Lung (tissue), 11 donors: ENCODE measurements at regions not wholly inside any gene's neighbourhood (a gene's known extent, or its start where the extent isn't known, plus 50 kb on each side); places are given as distances from the start of the nearest gene placed in this dataset.

Source experiments
- ATAC-seq: fragments of 200-7000 bp; cut with Tn5 transposase; one replicate; pipeline ENCODE4 v1.9.1; 2020; ENCODE audit warnings: moderate number of reproducible peaks; ENCODE audit not compliant: insufficient read depth, low FRiP score
- DNase-seq, 3 donors: peaks; one replicate each; pipeline ENCODE4 v3.0.0-alpha.2; 2013 to 2017
- H3K27ac ChIP-seq, 2 donors: one replicate each; pipeline ENCODE4 v1.5.1; 2013; ENCODE audit warnings: mild to moderate bottlenecking in 2 of 2, moderate library complexity in 2 of 2, control low read depth in 1 of 2, inconsistent platforms in 1 of 2, low read depth in 1 of 2, low read length in 1 of 2
- H3K27me3 ChIP-seq, 3 donors: one replicate each; pipeline ENCODE4 v1.5.1; 2013; ENCODE audit warnings: low read length in 2 of 3; ENCODE audit not compliant: control insufficient read depth in 3 of 3, insufficient read depth in 3 of 3
- H3K36me3 ChIP-seq, 4 donors: one replicate each; pipeline ENCODE4 v1.5.1; 2013; ENCODE audit warnings: low read length in 4 of 4, mild to moderate bottlenecking in 1 of 4, moderate library complexity in 1 of 4; ENCODE audit not compliant: control insufficient read depth in 4 of 4, insufficient read depth in 4 of 4
- H3K4me1 ChIP-seq, 5 donors: one replicate each; pipeline ENCODE4 v1.5.1; 2013; ENCODE audit warnings: low read length in 5 of 5, mild to moderate bottlenecking in 2 of 5, moderate library complexity in 1 of 5; ENCODE audit not compliant: control insufficient read depth in 5 of 5, insufficient read depth in 5 of 5
- H3K4me3 ChIP-seq: one replicate; pipeline ENCODE4 v1.5.1; 2013; ENCODE audit warnings: mild to moderate bottlenecking, control low read depth, moderate library complexity
- H3K9ac ChIP-seq, 2 donors: one replicate each; pipeline ENCODE4 v1.5.1; 2013; ENCODE audit warnings: low read length in 2 of 2, control low read depth in 1 of 2; ENCODE audit not compliant: insufficient read depth in 1 of 2
- H3K9me3 ChIP-seq, 4 donors: one replicate each; pipeline ENCODE4 v1.5.1; 2013; ENCODE audit warnings: low read length in 3 of 4, mild to moderate bottlenecking in 1 of 4, moderate library complexity in 1 of 4; ENCODE audit not compliant: control insufficient read depth in 4 of 4, insufficient read depth in 3 of 4
- WGBS, 2 donors: extraction: QIAGEN DNeasy Blood & Tissue Kit; methylation state at CpG; one replicate each; pipeline ENCODE4 v1.1.7; 2013; 5-methylcytosine and 5-hydroxymethylcytosine counted together
- TF ChIP-seq, protein P1 (sequence below): IDR thresholded peaks from 2 replicates; pipeline ENCODE4 v1.5.1; 2012; ENCODE audit warnings: mild to moderate bottlenecking; ENCODE audit errors: control extremely low read depth, extremely low read depth
- donor health status: control.
- donor health status: control.
- donor health status: Bipolar disorder and iron deficiency.
- donor health status: healthy.
- donor health status: DM: yes; HTN: yes; CAD: no.

DNA sequence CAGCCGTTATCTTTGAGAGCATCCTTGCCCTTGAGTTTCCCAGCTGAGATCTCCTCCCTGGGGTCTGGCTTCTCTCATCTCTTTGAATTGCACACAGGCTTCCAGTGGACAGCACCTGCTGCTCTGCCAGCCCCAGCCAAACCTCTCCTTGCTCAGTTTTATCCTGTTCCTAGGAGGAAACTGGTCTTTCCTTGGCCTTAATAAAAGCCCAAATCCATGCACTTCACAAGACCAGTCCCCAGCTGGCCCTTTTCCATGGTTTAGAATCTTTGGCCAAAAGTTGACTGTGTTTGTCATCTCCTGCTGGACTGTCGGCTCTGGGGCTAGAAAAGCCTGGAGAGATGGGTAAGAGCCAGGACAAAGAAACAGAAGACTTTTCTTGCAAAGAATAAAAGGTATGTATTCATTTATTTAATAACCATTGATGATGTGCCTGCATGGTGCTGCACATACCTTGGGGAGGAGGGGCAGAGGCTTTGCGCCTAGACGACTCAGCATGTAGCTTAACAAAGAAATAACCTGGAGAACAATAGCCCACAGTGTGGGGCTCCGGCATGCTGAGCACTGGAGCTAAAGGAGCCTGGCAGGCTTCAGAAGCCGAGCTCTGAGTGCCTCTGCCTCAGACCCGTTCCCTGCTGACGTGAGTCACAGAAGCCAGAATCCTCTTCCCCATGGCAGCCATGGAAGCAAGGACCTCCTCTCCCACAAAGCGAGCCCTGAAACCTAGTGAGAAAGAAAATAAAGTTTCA, 319.3 kb upstream of the B3GAT1 start:
- DNase-seq (peak in 2 of 3 donors; percentile 12 to 31), ATAC-seq (no peak)
- no peaks in the 10 kb centered on the region for H3K36me3 ChIP-seq
- no peak overlapping the region for H3K9ac ChIP-seq
- H3K4me3 ChIP-seq = no peak overlapping the region
- H3K4me1 ChIP-seq = no peaks in the 10 kb centered on the region
- H3K9me3 ChIP-seq = no peaks in the 10 kb centered on the region
- TF ChIP-seq, protein P1, sequence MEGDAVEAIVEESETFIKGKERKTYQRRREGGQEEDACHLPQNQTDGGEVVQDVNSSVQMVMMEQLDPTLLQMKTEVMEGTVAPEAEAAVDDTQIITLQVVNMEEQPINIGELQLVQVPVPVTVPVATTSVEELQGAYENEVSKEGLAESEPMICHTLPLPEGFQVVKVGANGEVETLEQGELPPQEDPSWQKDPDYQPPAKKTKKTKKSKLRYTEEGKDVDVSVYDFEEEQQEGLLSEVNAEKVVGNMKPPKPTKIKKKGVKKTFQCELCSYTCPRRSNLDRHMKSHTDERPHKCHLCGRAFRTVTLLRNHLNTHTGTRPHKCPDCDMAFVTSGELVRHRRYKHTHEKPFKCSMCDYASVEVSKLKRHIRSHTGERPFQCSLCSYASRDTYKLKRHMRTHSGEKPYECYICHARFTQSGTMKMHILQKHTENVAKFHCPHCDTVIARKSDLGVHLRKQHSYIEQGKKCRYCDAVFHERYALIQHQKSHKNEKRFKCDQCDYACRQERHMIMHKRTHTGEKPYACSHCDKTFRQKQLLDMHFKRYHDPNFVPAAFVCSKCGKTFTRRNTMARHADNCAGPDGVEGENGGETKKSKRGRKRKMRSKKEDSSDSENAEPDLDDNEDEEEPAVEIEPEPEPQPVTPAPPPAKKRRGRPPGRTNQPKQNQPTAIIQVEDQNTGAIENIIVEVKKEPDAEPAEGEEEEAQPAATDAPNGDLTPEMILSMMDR = no peak
- H3K27me3 ChIP-seq = peaks cover 0 to 3% (median 0%) of the 10 kb centered on the region in 3 donors
- WGBS, 2 donors = 55 to 62% methylated on average over 9 of the region's 9 CpGs
- H3K27ac ChIP-seq = no peak overlapping the region

DNA sequence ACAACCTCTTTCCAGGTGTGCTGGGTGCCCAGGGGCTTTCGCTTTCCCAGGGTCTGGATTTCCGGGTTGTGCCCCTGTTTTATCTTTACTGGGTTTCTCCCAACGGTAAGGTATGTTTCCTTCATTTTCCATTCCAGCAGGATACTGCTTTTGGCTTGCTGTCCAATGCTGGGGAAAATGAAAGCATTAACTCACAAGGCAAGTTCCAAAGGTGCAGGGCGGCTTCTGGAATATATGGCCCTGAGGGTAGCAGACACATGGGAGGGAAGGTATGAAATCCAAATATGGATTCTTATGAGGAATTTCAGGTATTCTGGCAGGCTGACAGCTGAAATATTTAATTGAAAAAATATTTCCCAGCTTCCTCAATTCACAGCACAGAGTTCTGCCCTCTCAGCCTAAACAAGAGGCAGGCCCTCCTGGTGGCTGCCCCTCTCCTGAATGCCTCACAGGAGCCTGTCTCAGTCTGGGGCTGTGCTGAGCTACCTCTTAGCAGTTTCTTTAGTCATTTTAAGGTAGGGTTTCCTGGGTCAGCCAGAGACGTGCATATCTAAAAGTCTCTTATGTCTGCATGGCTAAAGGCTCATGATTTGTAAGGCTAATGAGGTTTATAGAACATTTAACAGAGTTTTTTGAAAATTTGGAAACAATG, 318.6 kb upstream of the B3GAT1 start:
- H3K9me3 ChIP-seq = no peaks in the 10 kb centered on the region
- no peak for ATAC-seq
- no peak for DNase-seq
- no peaks in the 10 kb centered on the region for H3K36me3 ChIP-seq
- no peaks in the 10 kb centered on the region for H3K4me1 ChIP-seq
- peaks cover 0 to 3% (median 0%) of the 10 kb centered on the region in 3 donors for H3K27me3 ChIP-seq
- no peak overlapping the region for H3K9ac ChIP-seq
- no peak overlapping the region for H3K27ac ChIP-seq
- TF ChIP-seq, protein P1 = no peak
- WGBS, 2 donors = 63 to 74% methylated on average over 5 of the region's 5 CpGs
- no peak overlapping the region for H3K4me3 ChIP-seq

DNA sequence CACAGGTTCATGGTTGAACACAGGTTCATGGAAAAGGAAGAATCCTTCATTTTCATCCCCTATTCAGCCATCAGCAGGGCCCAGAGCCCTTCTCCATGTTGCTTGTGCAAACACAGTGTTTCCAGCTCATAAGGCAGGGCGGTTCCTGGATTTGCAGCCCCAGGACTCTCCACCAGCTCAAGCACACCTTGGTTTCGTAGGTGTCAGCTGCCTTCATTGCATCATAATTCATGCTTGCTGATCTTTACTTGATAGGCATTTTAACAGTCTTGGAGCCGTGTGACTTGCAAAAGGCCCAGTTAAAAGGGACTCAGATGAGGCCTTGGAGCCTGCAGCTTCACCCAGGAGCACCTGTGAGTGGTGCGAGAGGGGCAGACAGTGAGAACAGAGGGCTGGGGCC, 318.1 kb upstream of the B3GAT1 start:
- no peak overlapping the region for H3K27ac ChIP-seq
- peaks cover 0 to 5% (median 0%) of the 10 kb centered on the region in 3 donors for H3K27me3 ChIP-seq
- no peaks in the 10 kb centered on the region for H3K4me1 ChIP-seq
- 68 to 72% methylated on average over 4 of the region's 4 CpGs for WGBS, 2 donors
- no peak for ATAC-seq
- H3K9me3 ChIP-seq = no peaks in the 10 kb centered on the region
- H3K4me3 ChIP-seq = no peak overlapping the region
- TF ChIP-seq, protein P1 = no peak
- DNase-seq = no peak
- no peaks in the 10 kb centered on the region for H3K36me3 ChIP-seq
- no peak overlapping the region for H3K9ac ChIP-seq
